HUDEP-2 (cell line): ENCODE measurements at regions not wholly inside any gene's neighbourhood (a gene's known extent, or its start where the extent isn't known, plus 50 kb on each side); places are given as distances from the start of the nearest gene placed in this dataset.

Source experiments
- DNase-seq, 76 experiments: peaks; one replicate each; lab custom pipeline; 2025; ENCODE audit not compliant: unreplicated experiment in 76 of 76; lab: John Stamatoyannopoulos, UW

- no peak for DNase-seq
Observed at GRCh38 chr12:31869972-31870371, 89.2 kb upstream of the RESF1 start.

GRCh38 chr12:31868965-31869364 is 90.2 kb upstream of the RESF1 start:
- peak in 8 of 76 experiments; percentile 4 to 12 (median 6) for DNase-seq

- no peak for DNase-seq
Observed at GRCh38 chr12:31867292-31867691, 91.9 kb upstream of the RESF1 start.

- DNase-seq = no peak
Observed at GRCh38 chr12:31866523-31866922, 92.7 kb upstream of the RESF1 start.

DNA sequence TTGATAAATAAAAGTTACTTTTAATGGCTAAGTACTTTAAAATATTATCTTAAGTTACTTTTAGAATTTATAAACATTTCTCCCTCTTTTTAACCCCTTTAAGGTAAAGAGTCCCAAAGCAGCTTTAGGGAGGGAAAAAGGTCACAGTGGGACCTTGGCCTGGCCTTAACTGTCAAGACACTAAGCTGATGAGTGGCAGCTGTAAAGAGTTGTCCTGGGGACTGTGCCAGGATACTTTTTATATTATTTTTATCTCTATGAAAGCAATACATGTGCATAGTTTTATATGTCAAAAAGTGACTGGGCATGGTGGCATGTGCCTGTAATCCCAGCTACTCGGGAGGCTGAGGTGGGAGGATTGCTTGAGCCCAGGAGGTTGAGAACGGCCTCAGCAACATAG is 94.2 kb upstream of the RESF1 start:
- DNase-seq = no peak

DNA sequence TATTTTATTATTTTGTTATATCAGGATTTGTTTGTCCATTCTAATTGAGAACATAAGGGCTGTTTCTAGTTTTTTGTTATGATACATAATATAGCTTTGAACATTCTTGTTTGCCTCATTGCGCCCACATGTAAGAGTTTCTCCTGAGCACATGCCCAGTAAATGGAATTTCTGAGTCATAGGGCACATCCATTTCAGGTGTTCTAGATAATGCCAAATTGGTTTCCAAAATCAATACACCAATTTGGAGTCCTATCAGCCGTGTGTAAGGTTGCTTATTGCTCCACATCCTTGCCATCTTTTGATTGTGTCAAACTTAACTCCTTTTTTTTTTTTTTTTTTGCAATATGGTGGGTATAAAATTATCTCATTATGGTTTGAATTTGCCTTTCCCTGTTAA is 97.9 kb upstream of the RESF1 start:
- DNase-seq = peak in 4 of 76 experiments; percentile 1 to 4 (median 4)

GRCh38 chr12:31860401-31860800 is 98.8 kb upstream of the RESF1 start:
- no peak for DNase-seq

GRCh38 chr12:31859232-31859977 is 99.8 kb upstream of the RESF1 start:
- DNase-seq = no peak

DNA sequence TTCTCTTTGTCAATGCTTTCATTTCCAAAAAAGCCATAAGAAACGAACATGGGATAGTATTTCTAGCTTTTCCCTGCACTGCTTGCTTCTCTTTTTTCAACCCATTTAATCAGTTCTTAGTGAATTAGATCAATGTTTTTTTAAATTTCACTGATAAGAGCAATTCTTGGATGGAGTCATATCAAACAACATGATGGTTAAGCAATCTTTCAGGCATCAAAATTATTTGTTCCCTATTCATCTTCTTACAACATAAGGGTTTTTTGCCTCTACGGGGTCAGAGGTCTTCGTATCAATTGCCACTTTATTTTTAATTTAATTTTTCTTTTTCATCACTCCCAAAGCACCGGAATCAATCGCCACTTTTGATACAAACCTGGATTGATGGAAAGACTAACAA is 103.8 kb upstream of the RESF1 start:
- DNase-seq = no peak

DNA sequence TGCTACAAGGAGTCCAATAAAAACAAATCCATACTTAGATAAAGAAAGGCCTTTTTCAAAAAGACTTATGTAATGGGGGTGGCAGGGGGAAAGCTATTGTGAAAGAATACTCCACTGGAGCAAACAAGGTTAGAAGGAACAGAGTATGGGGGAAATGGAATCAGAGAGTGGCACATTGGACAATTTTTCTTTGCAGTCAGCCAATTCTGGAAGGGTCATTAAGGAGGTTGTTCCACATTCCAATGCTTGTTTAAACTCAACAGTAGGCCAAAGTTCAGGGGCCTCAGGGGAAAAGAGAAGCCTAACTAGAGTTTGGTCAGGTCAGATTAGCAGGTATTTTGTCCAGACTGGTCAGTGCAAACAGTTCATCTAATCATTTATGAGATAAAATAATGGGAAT is 105.2 kb upstream of the RESF1 start:
- DNase-seq = no peak

DNA sequence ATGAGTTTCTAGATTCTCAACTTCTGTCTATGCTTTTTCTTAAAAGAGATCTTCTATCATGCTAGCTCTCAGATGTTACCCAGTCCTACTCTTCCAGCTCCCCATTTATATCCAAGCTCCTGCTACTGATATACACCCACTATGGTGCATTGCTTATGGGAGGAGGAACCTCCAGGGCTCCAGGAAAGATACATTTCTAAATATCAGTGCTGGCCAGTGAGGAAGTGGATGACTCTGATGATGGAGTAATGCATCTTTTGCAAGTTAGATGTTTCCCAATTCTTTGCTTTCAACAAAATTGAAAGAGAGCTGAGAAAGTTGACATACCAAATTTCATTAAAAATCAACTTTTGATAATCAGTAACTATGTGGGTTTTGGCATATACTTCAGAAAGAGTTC is 105.7 kb upstream of the RESF1 start:
- DNase-seq = no peak

DNA sequence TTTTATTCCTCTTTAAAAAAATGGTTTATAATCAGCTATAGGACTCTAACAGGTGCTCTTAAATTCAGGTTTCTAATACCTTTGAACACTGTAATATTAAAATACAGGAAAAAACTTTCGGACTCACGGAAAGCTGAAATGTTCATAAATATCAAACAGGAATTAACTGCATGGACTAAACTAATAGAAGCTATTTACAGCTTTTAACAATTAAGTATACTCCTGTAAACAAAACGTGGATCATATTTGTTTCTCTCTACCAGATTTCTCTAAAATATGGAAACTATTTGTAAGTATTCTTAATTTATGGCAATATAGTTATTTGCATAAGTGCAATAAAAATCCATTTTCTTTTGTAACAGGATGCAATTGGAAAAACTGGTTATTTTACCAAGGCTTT is 108.9 kb upstream of the RESF1 start:
- no peak for DNase-seq

DNA sequence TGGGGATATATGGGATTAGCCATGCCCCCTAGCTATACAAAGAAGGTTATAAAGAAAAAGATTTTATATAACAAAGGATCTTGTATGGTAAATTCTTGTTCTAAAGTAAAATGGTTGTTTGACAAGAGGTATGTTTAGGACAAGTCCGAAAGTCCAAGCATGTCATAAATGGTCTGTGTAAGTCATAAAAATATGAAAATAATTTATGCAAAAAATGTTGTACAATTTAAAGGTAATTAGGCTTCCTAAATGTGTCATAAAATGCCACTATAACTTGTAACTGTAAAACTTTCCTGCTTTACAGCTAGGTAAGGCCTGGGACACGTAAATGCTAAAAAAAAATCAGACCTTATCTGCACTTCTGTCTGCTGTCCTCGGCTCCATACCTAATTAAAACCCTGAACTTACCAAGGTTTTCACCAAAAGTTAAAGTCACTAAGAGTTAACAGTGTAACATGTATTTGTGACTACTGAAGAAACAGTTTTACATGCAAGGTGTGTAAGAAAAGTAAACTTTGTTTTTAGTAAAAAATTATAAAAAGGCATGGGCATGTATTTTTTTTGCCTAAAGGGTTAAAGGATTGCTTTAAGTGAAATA is 110.0 kb upstream of the RESF1 start:
- peak in 3 of 76 experiments; percentile 2 to 17 (median 6) for DNase-seq

GRCh38 chr12:31846405-31846804 is 112.8 kb upstream of the RESF1 start:
- DNase-seq = no peak

DNA sequence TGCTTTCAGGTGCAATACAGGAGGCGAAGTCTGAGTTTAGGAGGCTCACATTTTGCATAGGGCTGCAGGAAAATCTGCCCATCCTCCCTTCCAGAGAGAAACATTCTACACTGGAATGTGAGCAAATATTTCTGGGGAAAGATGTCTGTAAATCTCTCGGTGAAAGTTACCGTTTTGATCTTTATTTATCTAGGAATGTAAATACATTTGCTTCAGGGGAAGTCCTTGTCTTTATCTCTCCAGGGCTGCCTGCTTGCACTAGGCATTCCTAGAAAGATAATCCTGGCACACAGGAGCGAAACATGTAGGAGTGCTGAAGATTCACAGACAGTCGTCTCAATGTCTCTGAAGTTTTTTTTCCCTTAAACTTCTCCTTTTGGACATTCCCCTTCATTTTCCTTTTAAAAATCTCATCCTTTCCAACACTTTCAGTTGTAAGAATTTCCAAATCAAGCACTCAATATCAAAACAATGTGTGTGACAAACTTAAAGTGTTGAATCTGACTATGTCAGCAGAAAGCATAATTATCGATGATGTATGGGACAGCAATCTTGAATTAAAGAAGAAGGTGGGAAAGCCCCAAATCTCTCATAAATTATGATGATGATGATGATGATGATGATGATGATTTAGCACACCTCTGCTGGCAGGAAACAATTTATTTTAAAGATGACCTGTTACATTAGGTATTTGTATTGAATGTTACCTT is 113.4 kb upstream of the RESF1 start:
- no peak for DNase-seq

DNA sequence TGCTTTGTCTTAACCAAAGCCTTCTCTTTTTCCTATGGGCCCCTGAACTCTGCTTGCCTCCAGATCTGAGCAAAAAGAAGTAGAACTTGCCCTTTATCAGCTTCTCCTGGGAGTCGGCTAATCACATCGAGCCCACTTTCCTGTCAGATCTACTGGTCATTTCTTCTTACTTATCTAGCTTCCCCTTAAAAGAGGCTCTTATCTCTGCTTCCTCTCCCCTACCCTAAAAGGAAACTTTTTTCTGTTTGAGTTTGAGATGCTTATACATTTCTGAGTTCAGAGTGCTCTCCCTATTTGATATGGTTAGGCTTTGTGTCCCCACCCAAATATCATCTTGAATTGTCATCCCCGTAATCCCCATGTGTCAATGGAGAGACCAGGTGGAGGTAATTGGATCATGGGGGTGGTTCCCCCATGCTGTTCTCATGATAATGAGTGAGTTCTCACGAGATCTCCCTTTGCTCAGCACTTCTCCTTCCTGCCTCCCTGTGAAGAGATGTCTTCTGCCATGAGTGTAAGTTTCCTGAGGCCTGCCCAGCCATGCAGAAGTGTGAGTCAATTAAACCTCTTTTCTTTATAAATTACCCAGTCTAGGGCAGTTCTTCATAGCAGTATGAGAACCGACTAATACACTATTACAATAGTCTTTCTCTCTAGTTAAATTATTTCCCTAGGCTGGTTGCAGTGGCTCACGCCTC is 114.7 kb upstream of the AMN1 start:
- DNase-seq = peak in 9 of 76 experiments; percentile 2 to 42 (median 23)

GRCh38 chr12:31837913-31838312 is 109.1 kb upstream of the AMN1 start:
- DNase-seq = no peak

DNA sequence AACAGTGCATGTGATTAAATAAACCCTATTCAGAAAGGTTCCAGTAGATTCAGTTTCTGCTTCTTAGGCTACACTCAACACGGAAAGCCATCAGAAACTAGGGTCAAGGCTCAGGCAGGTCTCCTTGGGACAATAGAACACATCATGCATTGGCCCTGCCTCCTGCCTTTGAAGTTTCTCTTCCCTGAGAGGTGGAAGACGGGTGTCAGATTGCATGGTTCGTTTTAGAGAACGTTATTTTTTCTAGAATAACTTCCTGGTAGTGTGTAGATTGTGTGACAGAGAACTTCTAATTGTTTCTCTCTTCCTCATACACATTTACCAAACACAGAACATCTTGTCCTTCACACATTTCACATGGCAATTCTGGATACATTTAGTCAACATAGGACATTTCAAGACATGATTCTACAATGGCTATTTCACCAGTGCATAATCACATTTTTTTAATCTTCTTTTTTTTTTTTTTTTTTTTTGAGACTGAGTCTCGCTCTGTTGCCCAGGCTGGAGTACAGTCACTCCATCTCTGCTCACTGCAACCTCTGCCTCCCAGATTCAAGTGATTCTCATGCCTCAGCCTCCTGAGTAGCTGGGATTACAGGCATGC is 106.6 kb upstream of the AMN1 start:
- no peak for DNase-seq

- no peak for DNase-seq
Observed at GRCh38 chr12:31834150-31834549, 105.3 kb upstream of the AMN1 start.

DNA sequence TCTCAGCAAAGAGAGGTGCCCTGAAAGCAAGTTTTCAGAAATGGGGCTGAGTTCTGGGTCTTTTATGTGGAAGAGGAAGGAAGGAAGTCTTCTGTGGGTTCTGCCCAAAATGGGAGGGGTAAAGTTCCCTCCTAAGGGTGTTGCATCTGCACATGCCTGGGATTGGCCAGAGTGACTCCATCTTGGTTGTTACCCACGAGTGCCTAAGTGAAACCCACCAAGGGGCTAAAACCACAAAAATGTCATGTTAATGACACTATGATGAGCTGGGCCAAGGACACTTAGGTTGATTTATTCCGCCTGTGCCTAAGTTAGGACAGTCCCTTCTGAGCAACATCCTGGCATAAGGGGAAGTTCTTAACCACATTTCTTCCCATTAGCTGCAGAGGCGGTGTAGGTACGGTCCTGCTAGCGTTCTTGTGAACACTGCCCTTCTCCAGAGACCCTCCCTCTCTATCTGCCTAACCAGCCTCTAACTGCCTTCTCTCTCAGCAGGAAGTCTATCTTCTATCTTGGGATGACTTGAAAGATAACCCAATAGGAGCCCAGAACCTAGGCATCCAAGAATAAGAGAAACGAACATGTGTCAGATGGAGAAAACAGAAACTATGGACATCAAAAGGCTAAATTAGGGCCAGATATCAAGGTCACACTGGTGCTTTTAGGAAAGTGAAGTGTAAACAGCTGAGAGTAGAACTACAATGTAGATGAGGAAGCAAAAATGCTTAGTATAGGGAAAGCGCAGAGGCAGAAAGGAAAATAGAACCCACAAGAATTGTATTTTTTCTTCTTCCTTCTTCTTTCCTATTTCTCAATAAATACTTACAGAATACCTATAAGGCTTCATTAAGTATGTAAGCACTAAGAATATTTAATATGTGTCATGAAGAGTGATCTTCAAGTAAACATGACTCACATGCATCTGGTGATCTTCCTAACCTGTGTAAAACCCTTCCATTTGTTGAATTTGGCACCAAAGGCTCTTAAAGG is 104.2 kb upstream of the AMN1 start:
- DNase-seq = peak in 8 of 76 experiments; percentile 7 to 51 (median 14)
